ENCODE measurements at regions not wholly inside any gene's neighbourhood (a gene's known extent, or its start where the extent isn't known, plus 50 kb on each side); places are given as distances from the start of the nearest gene placed in this dataset.

GRCh38 chr6:113083947-113084346 is 736.8 kb downstream of the RFPL4B start:
- no peak for ATAC-seq
- no peaks in the 10 kb centered on the region for H3K9me3 ChIP-seq (ENCODE audit: control insufficient read depth, insufficient read depth, low read depth, low read length)
- no peak overlapping the region for H3K4me3 ChIP-seq (ENCODE audit: low read depth in 2 of 2, low read length in 2 of 2)
- ChIA-PET POLR2A (no interaction called here), CTCF (no interaction called here)
- H3K4me1 ChIP-seq (ENCODE audit: control insufficient read depth, insufficient read depth, low read length) = no peaks in the 10 kb centered on the region
- no peak for TF ChIP-seq TCF7L2 (IDR thresholded peaks at IDR 0.05; ENCODE audit: low read depth, low read length)
- TF ChIP-seq POLR2AphosphoS5 (IDR thresholded peaks at IDR 0.05; ENCODE audit: low read depth, low read length) = no peak
- TF ChIP-seq, protein P1, sequence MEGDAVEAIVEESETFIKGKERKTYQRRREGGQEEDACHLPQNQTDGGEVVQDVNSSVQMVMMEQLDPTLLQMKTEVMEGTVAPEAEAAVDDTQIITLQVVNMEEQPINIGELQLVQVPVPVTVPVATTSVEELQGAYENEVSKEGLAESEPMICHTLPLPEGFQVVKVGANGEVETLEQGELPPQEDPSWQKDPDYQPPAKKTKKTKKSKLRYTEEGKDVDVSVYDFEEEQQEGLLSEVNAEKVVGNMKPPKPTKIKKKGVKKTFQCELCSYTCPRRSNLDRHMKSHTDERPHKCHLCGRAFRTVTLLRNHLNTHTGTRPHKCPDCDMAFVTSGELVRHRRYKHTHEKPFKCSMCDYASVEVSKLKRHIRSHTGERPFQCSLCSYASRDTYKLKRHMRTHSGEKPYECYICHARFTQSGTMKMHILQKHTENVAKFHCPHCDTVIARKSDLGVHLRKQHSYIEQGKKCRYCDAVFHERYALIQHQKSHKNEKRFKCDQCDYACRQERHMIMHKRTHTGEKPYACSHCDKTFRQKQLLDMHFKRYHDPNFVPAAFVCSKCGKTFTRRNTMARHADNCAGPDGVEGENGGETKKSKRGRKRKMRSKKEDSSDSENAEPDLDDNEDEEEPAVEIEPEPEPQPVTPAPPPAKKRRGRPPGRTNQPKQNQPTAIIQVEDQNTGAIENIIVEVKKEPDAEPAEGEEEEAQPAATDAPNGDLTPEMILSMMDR (IDR thresholded peaks at IDR 0.05) = no peak
- no peak for TF ChIP-seq SIN3A (IDR thresholded peaks at IDR 0.05; ENCODE audit: borderline replicate concordance, insufficient read depth, low read depth, low read length)
- TF ChIP-seq, protein P2, sequence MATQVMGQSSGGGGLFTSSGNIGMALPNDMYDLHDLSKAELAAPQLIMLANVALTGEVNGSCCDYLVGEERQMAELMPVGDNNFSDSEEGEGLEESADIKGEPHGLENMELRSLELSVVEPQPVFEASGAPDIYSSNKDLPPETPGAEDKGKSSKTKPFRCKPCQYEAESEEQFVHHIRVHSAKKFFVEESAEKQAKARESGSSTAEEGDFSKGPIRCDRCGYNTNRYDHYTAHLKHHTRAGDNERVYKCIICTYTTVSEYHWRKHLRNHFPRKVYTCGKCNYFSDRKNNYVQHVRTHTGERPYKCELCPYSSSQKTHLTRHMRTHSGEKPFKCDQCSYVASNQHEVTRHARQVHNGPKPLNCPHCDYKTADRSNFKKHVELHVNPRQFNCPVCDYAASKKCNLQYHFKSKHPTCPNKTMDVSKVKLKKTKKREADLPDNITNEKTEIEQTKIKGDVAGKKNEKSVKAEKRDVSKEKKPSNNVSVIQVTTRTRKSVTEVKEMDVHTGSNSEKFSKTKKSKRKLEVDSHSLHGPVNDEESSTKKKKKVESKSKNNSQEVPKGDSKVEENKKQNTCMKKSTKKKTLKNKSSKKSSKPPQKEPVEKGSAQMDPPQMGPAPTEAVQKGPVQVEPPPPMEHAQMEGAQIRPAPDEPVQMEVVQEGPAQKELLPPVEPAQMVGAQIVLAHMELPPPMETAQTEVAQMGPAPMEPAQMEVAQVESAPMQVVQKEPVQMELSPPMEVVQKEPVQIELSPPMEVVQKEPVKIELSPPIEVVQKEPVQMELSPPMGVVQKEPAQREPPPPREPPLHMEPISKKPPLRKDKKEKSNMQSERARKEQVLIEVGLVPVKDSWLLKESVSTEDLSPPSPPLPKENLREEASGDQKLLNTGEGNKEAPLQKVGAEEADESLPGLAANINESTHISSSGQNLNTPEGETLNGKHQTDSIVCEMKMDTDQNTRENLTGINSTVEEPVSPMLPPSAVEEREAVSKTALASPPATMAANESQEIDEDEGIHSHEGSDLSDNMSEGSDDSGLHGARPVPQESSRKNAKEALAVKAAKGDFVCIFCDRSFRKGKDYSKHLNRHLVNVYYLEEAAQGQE (IDR thresholded peaks at IDR 0.05; ENCODE audit: insufficient read depth in 1 of 2, low read depth in 2 of 2, low read length in 1 of 2) = no peak
- no peak for DNase-seq (ENCODE audit: low read depth, low spot score)
- in situ Hi-C loops (cut with HindIII; ENCODE audit: low pct_unique_long_range_greater_than_20kb, low sequenced_read_pairs) = no loop called here
- BruUV-seq (replicated peaks) = no TSS peak
- H3K27me3 ChIP-seq (ENCODE audit: control insufficient read depth, insufficient read depth, low read length) = no peaks in the 10 kb centered on the region
- intact Hi-C loops (cut with micrococcal nuclease; ENCODE audit: unreplicated experiment) = no loop called here
- H3K36me3 ChIP-seq (ENCODE audit: control insufficient read depth, insufficient read depth, low read length) = no peaks in the 10 kb centered on the region
- no peak overlapping the region for H3K27ac ChIP-seq (ENCODE audit: low read length)

GRCh38 chr6:113089056-113089455 is 741.9 kb downstream of the RFPL4B start:
- DNase-seq (ENCODE audit: low read depth, low spot score) = no peak
- ATAC-seq = no peak
- H3K36me3 ChIP-seq (ENCODE audit: control insufficient read depth, insufficient read depth, low read length) = no peaks in the 10 kb centered on the region
- ChIA-PET POLR2A (no interaction called here), CTCF (no interaction called here)
- H3K9me3 ChIP-seq (ENCODE audit: control insufficient read depth, insufficient read depth, low read depth, low read length) = no peaks in the 10 kb centered on the region
- no TSS peak for BruUV-seq (replicated peaks)
- in situ Hi-C loops (cut with HindIII; ENCODE audit: low pct_unique_long_range_greater_than_20kb, low sequenced_read_pairs) (no loop called here), intact Hi-C loops (cut with micrococcal nuclease; ENCODE audit: unreplicated experiment) (no loop called here)
- H3K4me1 ChIP-seq (ENCODE audit: control insufficient read depth, insufficient read depth, low read length) = no peaks in the 10 kb centered on the region
- TF ChIP-seq, protein P1 (IDR thresholded peaks at IDR 0.05) = peak; percentile 22; the same call in 1 of the 2 replicates
- TF ChIP-seq POLR2AphosphoS5 (IDR thresholded peaks at IDR 0.05; ENCODE audit: low read depth, low read length) = no peak
- H3K27ac ChIP-seq (ENCODE audit: low read length) = no peak overlapping the region
- H3K4me3 ChIP-seq (ENCODE audit: low read depth in 2 of 2, low read length in 2 of 2) = no peak overlapping the region
- H3K27me3 ChIP-seq (ENCODE audit: control insufficient read depth, insufficient read depth, low read length) = no peaks in the 10 kb centered on the region

GRCh38 chr6:113092795-113093194 is 745.7 kb downstream of the RFPL4B start:
- Histone ChIP-seq H3K36me3 (ENCODE audit: control insufficient read depth, insufficient read depth, low read length) (no peaks in the 10 kb centered on the region), H3K27me3 (ENCODE audit: control insufficient read depth, insufficient read depth, low read length) (no peaks in the 10 kb centered on the region), H3K4me1 (ENCODE audit: control insufficient read depth, insufficient read depth, low read length) (no peaks in the 10 kb centered on the region), H3K4me3 (ENCODE audit: low read depth in 2 of 2, low read length in 2 of 2) (no peak overlapping the region), H3K27ac (ENCODE audit: low read length) (no peak overlapping the region), H3K9me3 (ENCODE audit: control insufficient read depth, insufficient read depth, low read depth, low read length) (no peaks in the 10 kb centered on the region)
- TF ChIP-seq, protein P2 (IDR thresholded peaks at IDR 0.05; ENCODE audit: insufficient read depth in 1 of 2, low read depth in 2 of 2, low read length in 1 of 2) = no peak
- TF ChIP-seq, protein P1 (IDR thresholded peaks at IDR 0.05) = no peak
- TF ChIP-seq SIN3A (IDR thresholded peaks at IDR 0.05; ENCODE audit: borderline replicate concordance, insufficient read depth, low read depth, low read length) = no peak
- TF ChIP-seq TCF7L2 (IDR thresholded peaks at IDR 0.05; ENCODE audit: low read depth, low read length) = no peak
- no peak for TF ChIP-seq POLR2AphosphoS5 (IDR thresholded peaks at IDR 0.05; ENCODE audit: low read depth, low read length)
- CTCF ChIA-PET = no interaction called here
- in situ Hi-C loops (cut with HindIII; ENCODE audit: low pct_unique_long_range_greater_than_20kb, low sequenced_read_pairs) = no loop called here
- DNase-seq (ENCODE audit: low read depth, low spot score) (no peak), ATAC-seq (no peak)
- POLR2A ChIA-PET = no interaction called here
- no TSS peak for BruUV-seq (replicated peaks)
- intact Hi-C loops (cut with micrococcal nuclease; ENCODE audit: unreplicated experiment) = no loop called here
